HG02884 (cell line): ENCODE measurements at regions not wholly inside any gene's neighbourhood (a gene's known extent, or its start where the extent isn't known, plus 50 kb on each side); places are given as distances from the start of the nearest gene placed in this dataset.
"Not testable (repeated sequence)": the region's sequence is repeated elsewhere in the genome, so short reads cannot be mapped to it uniquely, and the experiment has no call there.

Experiments
- ATAC-seq: cut with Tn5 transposase; IDR thresholded peaks from one replicate; pipeline ENCODE4 v1.9.1; 2021; ENCODE audit warnings: mild to moderate bottlenecking, moderate library complexity; ENCODE audit not compliant: unreplicated experiment

- no peak for ATAC-seq
Measured at GRCh38 chr5:63228154-63228553, 649.5 kb downstream of the LRRC70 start.

GRCh38 chr5:63220244-63220643 is 641.6 kb downstream of the LRRC70 start:
- ATAC-seq = no peak

GRCh38 chr5:63217422-63217821 is 638.8 kb downstream of the LRRC70 start:
- ATAC-seq = no peak

- ATAC-seq = no peak
Measured at GRCh38 chr5:63213256-63213655, 634.6 kb downstream of the LRRC70 start.

GRCh38 chr5:63211448-63212132 is 633.0 kb downstream of the LRRC70 start:
- ATAC-seq = no peak

- no peak for ATAC-seq
Measured at GRCh38 chr5:63205976-63206375, 627.4 kb downstream of the LRRC70 start.

GRCh38 chr5:63201738-63202137 is 623.1 kb downstream of the LRRC70 start:
- ATAC-seq = no peak

GRCh38 chr5:63194126-63194525 is 615.5 kb downstream of the LRRC70 start:
- no peak for ATAC-seq

- not testable (repeated sequence) for ATAC-seq
Measured at GRCh38 chr5:63180190-63180589, 601.6 kb downstream of the LRRC70 start.

GRCh38 chr5:63175850-63176249 is 597.2 kb downstream of the LRRC70 start:
- ATAC-seq = no peak

GRCh38 chr5:63170486-63170885 is 591.9 kb downstream of the LRRC70 start:
- ATAC-seq = no peak

- no peak for ATAC-seq
Measured at GRCh38 chr5:63164838-63165535, 586.4 kb downstream of the LRRC70 start.

- ATAC-seq = no peak
Measured at GRCh38 chr5:63164339-63164738, 585.7 kb downstream of the LRRC70 start.

GRCh38 chr5:63155310-63155631 is 576.7 kb downstream of the LRRC70 start:
- ATAC-seq = no peak

GRCh38 chr5:63154476-63155309 is 576.1 kb downstream of the LRRC70 start:
- ATAC-seq = no peak

- ATAC-seq = no peak
Measured at GRCh38 chr5:63152871-63153270, 574.3 kb downstream of the LRRC70 start.

GRCh38 chr5:63145167-63145566 is 566.5 kb downstream of the LRRC70 start:
- no peak for ATAC-seq

- ATAC-seq = no peak
Measured at GRCh38 chr5:63141591-63141990, 563.0 kb downstream of the LRRC70 start.

- no peak for ATAC-seq
Measured at GRCh38 chr5:63135291-63135690, 556.7 kb downstream of the LRRC70 start.

- no peak for ATAC-seq
Measured at GRCh38 chr5:63131626-63132285, 553.1 kb downstream of the LRRC70 start.

- no peak for ATAC-seq
Measured at GRCh38 chr5:63128761-63129160, 550.1 kb downstream of the LRRC70 start.
